IPS-18c (cell line): ENCODE measurements at regions not wholly inside any gene's neighbourhood (a gene's known extent, or its start where the extent isn't known, plus 50 kb on each side); places are given as distances from the start of the nearest gene placed in this dataset.

ENCODE experiments used
- H3K4me3 ChIP-seq: 2 replicates; pipeline ENCODE4 v1.7.0; 2013; ENCODE audit warnings: low read depth, mild to moderate bottlenecking, low read length, moderate library complexity; ENCODE audit not compliant: insufficient read depth
- H3K9me3 ChIP-seq: one replicate; pipeline ENCODE4 v1.6.1; 2013; ENCODE audit warnings: mild to moderate bottlenecking, low read length, moderate library complexity; ENCODE audit not compliant: control insufficient read depth, insufficient read depth

DNA sequence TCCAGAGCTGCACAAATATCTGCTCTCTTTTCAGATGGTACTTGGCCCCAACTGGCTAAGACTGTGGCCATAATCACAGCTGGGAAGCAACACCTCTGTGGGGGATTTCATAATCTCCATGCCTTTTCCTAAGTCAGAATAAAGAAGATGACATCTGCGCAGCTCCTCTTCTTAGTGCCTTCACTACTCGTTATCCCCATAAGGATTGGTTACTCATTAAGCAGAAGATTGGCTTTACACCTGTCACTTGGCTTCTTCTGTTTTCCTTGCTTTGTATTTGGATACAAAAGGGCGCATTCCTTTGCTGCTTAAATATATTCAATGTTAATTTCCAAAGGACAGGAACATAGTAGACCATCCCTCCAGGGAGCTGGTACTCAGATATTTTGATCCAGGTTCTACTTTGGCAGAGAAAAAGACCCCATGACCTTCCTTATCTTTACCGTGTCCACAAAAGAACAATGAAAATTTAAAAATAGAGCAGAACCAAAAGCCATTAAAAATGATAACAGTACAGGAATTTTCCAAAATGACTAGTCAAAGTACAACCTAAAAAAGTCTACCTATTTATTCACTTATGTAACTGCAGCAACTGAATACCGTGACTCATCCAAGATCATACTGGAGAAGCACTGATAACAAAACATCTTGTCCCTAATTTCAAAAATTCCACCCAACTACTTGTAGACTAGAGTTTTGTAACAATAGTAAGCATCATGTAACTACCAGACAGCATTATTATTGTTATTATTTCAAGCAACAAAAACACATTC is 352.3 kb upstream of the TMPO start:
- Histone ChIP-seq H3K4me3 (no peak overlapping the region), H3K9me3 (no peaks in the 10 kb centered on the region)

DNA sequence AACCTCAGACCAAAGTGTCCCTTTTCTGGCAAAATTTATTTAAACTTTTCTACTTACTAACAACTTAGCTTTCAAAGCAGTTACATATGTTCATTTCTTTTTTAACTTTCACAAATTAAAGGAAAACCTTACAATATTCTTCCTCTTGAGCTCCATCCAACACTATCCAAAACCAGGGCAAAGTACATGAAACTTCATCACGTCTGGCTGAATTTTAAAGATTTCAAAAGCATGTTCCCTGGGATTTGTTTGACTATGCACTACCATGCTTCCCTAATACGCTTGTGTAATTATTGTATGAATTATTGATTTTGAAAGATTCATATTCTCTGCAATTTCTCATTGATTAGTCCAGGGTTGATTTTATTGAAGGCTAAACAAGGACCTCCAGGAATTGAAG is 343.1 kb upstream of the TMPO start:
- Histone ChIP-seq H3K4me3 (no peak overlapping the region), H3K9me3 (no peaks in the 10 kb centered on the region)

DNA sequence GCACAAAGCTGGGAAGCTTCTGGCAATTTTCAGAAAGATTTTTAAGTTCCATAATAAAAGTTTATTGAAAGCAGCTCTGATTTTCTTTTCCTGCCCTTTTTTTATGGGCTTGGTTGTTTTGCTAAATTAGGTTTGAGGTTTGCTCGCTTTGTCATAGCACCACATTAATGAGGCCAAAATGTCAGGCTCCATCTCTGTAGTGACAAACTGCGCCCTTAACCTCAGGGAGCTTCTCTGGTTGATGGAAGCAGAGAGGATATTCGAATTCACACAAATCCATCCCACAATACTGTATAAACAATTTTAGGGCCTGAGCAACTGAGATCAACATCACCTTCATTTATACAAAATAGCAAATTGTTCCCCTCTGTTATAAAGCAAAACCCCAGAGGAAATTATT is 342.6 kb upstream of the TMPO start:
- H3K4me3 ChIP-seq: no peak overlapping the region
- no peaks in the 10 kb centered on the region for H3K9me3 ChIP-seq

DNA sequence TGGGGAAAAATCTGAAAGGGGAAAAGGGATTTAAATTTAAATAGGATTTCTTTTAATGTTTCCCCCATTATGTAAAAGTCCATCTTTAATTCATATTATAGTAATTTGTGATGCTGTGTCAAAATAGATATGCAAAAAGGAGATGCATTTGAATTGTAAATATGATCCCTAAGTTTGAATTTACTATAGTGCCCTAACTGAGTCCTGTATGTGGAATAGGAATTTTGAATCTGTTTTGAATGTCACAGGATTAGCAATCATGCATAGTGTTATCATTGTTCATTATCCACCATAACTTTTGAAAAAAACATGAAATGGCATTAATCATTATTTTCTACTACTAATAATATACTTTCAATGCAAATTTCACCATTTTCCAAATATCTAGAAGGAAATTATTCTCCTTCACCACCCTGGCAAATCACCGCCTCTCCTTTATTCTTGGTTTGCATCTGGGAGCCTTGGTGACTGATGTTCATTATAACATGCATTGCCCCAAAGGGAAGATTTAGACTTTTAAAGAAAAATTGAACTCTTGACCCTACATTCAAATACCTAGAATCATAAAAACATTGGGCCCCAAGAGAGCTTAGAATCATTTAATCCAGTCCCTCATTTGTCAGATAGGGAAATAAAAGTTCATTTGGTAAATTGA is 341.5 kb upstream of the TMPO start:
- no peaks in the 10 kb centered on the region for H3K9me3 ChIP-seq
- no peak overlapping the region for H3K4me3 ChIP-seq

DNA sequence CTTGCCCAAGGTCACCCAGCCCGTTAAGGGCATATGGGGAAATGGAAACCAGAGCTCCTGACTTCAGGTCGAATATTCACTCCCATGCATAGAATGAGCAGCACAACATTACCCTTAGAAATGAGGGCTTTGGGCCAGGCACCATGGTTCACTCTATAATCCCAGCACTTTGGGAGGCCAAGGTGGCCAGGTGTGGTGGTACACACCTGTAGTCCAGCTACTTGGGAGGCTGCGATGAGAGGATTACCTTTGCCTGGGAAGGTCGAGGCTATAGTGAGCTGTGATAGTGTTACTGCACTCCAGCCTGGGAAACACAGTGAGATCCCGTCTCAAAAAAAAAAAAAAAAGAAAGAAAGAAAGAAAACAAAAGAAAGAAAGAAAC is 341.0 kb upstream of the TMPO start:
- Histone ChIP-seq H3K9me3 (no peaks in the 10 kb centered on the region), H3K4me3 (no peak overlapping the region)

DNA sequence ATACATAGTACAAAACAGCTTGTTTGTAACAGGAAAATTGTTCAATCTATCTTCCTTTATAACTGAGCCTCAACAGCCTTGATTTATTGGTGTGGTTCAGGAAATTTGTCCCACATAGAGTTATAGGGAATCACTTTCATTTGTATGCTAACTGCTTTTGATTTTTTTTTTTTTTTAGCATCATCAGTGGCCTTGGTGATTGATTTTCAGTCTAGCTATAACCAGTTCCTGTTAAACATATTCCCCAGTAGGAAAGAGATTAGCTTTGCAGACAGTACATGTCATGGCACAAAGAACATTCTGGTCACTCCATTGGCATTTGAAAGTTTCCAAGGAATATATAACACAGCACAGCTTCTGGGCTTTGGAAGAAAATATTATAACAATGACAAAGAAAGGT is 337.3 kb upstream of the TMPO start:
- H3K9me3 ChIP-seq: no peaks in the 10 kb centered on the region
- no peak overlapping the region for H3K4me3 ChIP-seq

DNA sequence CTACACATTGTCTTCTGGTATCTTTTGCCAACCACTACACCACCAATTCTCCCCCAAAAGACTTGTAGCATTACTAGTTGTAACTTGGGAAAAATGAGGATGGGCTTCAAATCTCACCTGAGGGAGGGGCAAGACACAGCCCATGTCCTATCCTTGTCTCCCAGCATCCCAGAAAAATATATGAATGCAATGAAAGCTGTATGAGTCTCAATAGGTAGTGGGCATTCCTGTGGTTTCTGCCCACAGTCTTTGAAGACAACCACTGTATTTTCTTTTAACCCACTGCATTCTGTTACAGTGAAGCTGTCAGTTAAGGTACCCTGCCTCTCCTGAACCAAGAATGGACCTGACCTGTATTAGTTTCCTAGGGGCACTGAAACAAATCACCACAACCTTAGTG is 336.2 kb upstream of the TMPO start:
- H3K9me3 ChIP-seq: no peaks in the 10 kb centered on the region
- no peak overlapping the region for H3K4me3 ChIP-seq

DNA sequence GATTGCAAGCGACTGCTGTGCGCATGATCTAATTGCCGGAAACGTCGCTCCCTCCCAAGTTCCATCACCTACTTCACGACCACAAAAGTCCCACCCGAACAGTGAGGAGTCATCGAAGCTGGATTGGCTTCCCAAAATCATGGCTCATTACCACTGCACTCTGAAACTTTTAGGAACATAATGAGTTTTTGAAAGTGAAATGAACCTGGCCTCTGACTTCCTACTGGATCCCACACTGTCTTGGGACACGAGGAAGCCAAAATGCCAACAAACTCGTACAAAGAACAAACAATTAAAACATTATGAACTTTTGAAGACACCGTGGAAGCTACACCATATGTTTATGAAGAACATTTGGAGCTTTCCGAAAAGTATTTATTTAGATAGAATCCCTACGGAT is 334.8 kb upstream of the TMPO start:
- Histone ChIP-seq H3K4me3 (no peak overlapping the region), H3K9me3 (no peaks in the 10 kb centered on the region)

DNA sequence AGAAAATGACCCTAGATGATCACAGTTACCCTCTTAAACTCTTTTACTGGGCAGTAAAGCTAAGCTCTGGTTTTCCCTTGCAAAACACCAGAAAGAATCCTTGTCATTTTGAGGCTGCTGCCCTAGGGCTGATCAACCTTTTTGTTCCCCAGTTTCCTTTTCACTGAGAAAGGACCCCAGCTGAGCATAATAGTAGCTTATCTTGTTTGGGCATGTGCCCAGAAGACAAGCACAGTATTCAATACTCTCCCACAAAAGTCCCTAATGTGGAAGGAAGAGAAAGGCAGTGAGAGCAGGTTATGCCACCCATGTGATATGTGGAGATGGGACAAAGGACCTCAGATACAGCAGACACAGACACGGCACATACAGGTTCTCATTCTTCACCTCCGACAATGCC is 332.6 kb upstream of the TMPO start:
- no peak overlapping the region for H3K4me3 ChIP-seq
- H3K9me3 ChIP-seq: no peaks in the 10 kb centered on the region

DNA sequence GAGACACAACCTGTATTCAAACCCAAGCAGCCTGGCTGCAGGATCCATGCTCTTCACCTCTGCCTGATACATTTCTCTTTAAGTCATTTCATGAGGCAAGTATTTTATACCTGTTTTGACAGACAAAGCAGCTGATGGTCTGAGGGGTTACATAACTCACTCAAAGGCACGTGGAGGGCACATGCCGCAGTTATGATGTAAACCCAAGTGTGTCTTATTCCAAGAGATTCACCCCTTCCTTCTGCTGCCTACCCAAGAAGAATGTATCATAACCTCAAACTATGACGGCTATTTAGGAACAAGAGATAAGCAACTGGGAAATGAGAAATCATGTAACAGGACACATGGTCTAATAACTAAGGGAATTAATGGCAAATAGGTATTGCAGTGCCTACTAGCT is 329.8 kb upstream of the TMPO start:
- Histone ChIP-seq H3K9me3 (no peaks in the 10 kb centered on the region), H3K4me3 (no peak overlapping the region)

DNA sequence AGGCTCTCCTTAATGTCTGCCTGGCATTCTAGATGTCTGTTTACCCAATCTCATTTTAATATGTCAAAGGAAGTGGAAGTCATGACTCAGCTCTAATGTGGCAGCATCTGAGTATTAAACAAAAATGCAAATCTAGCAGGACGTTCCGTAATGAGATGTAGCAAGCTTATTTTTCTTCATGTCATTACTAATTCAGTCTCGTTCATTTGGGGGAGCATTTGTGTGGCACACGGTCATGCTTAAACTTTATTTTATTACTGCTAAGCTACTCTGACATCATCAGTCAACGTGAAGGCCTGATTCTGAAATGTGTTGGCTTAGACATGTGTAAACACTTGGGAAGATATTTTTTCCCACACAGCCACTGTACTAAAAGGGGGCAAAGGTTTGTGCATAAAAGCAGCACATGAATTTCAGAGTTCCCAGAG is 326.7 kb upstream of the TMPO start:
- no peak overlapping the region for H3K4me3 ChIP-seq
- H3K9me3 ChIP-seq: no peaks in the 10 kb centered on the region

DNA sequence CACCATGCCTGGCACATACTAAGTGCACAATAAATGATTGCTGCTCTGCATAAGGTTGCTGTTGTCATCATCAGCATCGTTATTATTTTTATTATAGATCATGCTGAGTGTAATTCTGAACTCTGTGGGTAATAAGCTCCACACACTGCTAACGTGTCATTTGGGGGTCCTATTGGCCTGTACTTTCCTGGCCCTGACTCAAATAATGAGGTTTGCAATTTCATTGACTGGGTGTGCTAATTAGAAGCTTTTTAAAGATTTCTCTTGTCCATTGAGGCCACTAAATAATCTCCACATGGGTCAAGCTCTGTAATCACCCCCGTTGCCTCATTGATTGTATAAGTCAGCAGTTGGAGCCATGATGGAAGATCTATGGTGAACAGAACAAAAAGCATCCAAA is 320.8 kb upstream of the TMPO start:
- H3K4me3 ChIP-seq: no peak overlapping the region
- H3K9me3 ChIP-seq: no peaks in the 10 kb centered on the region

DNA sequence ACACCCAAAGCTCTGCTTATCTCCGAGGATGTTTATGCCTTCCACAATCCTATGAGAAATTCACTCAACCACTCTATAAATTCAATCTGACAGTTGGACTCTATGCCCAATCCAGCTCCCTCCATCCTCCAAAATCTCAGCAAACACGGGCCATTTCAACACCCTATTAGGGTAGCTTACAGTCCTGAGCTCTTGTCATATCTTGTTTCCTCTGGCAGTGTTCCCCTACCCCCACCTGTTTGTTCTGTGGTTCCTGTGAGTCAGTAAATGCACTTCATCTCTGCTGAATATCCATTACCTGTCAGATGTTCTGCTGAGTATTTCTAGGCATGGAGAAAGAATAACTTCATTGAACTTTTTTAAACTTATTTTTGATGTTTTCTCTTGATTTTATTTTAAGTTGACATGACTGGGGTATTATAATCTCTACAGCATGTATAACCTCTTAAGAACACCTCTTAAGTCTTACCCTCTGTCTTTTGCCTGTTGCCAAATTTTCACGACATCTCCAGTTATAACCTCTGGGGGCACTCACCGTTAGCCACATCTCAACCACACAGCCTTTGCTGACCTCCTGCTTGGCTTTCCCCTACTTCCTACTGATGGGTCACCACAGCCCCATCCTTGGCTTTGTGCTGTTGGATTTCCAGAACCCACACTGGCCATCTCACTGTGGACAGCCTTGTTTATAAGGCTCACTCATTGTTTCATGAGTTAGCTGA is 317.0 kb upstream of the TMPO start:
- H3K9me3 ChIP-seq: peaks cover 3% of the 10 kb centered on the region
- no peak overlapping the region for H3K4me3 ChIP-seq

DNA sequence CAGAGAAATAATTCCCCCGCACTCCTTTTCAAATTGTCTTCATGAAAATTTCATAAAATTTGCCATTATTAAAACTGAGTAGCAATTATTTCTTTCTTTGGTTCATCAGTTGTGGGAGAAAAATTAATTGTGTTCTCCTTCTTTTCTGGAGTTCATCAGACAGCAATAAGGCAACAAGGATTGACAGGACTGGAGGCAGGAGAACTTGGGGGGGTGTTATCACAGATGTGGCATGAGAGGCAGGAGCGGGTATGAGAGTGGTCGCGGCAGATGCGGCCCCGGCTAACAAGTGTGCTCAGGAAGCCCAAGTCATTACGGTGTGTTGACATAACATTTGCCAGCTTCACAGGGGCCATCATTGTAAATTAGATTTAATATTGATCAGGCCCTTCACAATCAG is 306.6 kb upstream of the TMPO start:
- H3K9me3 ChIP-seq: no peaks in the 10 kb centered on the region

DNA sequence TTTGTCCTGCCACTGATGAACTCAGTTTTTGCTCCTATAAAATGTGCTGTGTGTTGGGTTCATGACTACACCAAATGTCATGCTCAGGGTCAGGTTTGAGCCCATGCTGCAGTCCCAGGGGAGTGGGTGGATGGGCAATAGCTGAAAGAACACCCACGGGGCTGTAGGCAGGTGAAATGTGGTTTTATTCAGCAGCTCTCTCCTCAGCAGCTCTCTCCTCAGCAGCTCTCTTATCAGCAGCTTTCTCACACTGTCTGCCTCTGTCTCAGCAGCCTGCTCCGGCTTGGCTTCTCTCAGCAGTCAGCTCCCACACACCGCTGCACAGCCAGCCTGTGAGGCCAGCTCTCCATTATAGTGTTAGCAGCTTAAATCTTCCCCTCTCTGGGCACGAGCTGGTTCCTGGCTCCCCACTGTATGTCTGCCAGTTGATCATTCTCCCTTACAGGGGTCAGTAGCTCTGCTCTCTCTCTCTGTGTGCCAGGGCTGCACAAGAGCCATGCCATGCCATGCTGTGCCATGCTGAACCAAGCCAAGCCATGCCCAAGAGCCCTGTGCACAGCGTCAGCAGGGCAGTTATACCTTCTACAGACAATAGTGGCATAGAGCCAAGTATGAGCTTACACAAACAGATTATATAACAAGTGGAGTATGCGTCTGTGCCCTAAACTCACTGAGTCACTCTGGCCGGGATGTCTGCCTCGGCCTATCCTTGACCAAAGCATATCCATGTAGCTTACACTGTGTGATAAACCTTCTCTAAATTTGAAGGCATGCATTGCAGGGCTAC is 303.3 kb upstream of the TMPO start:
- peaks cover 2% of the 10 kb centered on the region for H3K9me3 ChIP-seq
- no peak overlapping the region for H3K4me3 ChIP-seq

More for the DNA sequence above, 306.6 kb upstream of the TMPO start:
- no peak overlapping the region for H3K4me3 ChIP-seq

DNA sequence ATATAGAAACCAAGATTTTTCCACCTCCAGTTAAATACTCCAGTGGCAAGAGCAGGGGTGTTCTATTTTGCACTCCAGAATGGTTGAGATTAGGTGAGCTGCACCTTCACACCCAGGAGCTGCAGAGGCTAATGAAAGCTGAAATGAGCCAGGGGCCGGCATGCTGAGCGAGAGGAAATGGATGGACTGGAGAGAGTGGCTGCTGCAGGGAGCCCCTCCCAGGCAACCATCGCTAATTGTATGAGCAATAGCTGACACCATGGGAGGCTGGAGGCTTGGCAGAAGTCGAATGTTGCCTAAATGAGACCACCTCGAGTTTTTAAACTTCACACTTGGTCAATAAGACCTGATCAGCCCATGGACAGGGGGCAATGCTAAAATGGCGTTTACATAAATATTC is 301.8 kb upstream of the TMPO start:
- no peak overlapping the region for H3K4me3 ChIP-seq

DNA sequence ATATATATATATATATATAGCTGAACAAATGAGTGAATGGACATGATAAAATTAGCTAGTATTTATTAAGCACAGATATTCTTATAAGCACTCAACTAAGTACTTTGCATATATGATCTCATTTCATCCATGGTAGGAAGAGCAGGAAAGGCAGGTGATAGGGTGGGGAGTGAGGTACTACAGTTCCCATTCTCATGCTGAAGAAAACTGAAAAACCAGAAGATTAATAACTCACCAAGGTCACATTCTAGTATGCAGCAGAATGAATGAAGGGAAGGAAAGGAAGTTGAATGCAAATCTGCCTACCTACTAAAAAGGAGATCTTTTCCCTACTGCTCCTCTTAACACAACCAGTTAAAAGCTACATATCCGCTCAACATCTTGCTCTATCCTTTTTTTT is 298.1 kb upstream of the TMPO start:
- Histone ChIP-seq H3K9me3 (peaks cover 2% of the 10 kb centered on the region), H3K4me3 (no peak overlapping the region)

More for the DNA sequence above, 301.8 kb upstream of the TMPO start:
- H3K9me3 ChIP-seq: peaks cover 2% of the 10 kb centered on the region
